ENCODE measurements at regions not wholly inside any gene's neighbourhood (a gene's known extent, or its start where the extent isn't known, plus 50 kb on each side); places are given as distances from the start of the nearest gene placed in this dataset.

DNA sequence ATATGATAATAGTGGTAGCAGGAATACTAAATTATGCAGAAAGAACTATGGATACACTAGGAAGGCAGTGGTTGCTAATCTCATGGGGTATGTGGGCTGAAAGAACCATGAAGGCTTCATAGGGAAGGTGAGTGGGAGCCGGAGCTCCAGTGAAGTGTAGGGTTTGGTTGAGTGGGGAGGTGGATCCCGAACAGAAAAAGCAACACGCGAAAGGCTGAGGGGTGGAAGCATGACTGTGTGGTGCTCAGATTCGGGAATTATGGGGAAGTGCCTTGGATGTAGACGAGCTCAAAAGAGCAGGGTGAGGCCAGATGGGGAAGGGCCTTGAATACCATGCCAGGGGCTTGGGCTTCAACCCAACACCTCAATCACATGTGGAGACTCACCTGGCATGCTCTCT lies 715.1 kb downstream of the TYW1 start:
- no peak for DNase-seq

DNA sequence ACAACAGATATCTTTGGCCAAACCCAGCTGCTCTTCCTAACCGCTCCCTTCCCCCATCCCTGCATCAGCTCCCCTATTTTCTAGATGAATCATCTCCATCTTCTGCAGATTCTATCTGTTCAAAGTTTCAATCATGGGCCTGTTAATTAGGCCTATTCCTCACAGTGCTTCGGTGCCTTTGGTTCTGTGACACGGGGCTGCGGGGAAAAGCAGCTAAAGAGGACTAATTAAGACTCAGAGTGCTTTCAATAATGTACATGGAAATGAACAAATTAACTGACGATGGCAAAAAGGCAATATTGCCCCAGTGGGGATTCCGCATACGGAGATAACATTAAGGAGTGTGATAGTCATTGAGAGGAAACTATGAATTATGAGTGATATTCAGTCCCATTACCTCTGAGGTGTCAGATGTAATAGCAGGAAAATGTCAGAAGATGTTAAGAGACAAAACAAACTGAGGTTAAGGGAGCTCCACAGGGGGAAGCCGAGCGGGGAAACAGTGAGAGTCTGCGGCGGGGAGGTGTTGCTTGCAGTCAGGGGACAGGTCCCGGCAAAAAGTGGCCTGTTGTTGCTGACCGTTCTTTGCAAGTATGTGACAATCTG lies 716.9 kb downstream of the TYW1 start:
- DNase-seq: no peak

DNA sequence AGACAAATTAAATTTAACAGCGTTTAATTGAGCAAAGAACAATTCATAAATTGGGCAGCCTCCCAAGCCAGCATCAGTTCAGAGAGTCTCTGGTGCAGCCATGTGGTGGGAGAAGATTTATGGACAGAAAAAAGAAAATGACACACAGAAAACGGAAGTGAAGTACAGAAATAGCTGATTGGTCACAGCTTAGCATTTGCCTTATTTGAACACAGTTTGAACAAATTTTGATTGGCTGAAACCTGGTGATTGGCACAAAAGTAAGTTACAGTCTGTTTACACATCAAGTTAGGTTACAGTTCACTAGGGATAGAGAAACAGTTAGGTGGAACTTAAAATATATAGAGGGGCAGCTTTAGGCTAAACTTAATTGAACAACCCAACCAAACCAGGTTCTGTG lies 720.1 kb downstream of the TYW1 start:
- no peak for DNase-seq

DNA sequence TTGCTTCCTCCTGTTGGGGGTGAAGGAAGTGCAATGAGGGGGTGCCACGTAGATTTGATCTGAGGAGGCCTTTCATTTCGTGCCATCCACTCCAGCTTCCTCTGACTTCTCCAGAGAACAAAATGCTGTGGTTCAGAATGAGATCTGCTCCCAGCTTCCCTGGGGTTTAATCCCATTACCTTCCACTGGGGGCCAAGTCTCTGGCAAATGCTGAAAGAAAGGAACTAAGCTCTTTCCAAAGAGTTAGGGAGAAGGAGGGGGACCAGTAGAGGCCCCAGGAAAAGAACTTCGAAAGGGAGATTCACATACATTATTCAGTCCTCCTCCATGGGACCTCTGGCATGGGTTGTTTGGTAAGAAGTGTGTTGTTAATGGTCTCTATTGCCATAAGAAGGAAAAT lies 727.0 kb downstream of the TYW1 start:
- no peak for DNase-seq

DNA sequence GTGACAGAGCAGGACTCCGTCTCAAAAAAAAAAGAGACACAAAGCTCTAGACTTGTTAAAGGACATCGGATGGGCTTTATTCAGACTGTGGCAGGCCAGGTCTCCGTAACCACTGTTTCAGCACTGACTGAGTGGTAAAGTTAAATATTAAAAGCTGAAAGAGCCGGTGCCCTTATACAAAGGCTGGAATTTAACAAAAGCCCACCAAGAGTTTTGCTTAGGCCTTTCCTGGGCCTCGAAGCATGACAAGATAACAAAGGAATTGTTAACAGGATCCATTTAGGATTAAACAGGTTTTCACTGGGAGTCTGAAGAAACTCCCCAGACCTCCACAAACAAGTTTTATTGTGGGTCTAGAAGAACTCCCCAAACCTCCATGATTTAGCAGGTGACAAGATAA lies 727.8 kb downstream of the TYW1 start:
- DNase-seq: no peak

DNA sequence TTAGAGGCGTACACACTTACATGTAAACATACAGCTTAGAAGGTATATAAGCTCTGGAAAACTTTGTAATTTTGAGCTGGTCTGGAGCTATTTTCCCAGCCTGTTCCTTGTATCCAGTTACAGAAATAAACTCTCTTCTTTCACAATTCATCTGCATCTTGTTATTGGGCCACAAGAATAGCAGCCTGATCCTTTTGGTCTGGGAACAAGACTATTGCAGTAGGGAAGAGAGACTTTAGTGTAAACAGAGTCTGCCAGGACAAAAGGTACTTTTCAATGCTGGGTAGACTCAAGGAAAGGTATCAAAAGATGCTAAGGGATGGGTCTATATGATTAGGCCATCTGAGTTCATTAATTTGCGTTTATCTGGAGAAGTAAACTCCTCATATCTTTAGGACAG lies 728.3 kb downstream of the TYW1 start:
- DNase-seq: no peak

DNA sequence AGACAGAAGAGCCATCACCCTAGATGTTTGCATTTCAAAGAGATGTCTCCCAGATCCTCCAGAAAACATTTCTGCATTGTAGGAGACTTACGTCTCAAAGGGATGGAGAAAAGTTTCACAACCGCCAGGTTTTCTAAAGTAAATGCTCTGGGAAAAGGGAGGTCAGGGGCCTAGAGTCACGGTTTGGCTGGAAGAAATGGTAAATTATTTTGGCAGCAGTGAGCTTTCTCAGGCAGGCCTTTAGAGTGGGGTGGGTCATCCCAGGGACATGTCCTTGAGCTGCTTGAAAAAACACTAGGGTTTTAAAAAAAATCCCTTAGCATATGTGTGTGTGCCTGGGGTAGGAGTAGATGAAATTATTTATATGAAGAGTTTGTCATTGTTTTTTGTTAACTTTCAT lies 728.8 kb downstream of the TYW1 start:
- DNase-seq: no peak

DNA sequence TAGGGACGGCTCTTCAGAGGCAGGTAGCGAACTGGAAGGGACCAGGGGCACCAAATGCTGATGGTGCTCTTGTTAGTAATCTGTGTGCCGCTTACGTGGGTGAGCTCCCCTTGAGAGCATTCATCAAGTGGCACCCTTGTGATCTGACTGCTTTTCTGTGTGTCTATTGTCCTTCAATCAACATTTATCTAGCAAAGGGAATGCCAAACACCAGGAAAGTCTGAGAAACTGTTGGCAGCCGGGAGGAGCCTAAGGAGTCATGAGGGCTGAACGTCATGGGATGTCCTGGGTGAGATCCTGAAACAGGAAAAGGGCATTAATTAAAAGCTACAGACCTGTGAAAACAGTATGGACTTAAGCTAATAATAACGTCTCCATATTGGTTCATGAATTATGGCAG lies 733.1 kb downstream of the TYW1 start:
- DNase-seq: no peak

DNA sequence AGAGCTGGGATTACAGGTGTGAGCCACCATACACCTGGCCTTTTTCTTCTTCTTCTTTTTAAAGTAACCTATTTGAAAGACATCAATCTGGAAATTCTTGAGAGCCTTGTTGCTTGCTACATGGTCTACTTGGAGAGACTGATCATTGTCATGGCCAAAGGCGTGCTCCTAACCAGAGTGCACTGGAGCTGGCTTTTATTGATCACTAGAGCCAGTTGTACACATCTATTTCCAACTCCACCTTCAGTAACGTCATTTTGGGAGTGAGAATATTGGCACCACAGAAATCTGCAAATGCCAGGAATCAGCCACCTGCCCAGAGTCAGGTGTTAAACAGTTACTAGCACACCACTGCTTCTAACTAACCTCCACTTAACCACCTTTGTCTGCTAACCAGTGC lies 735.1 kb downstream of the TYW1 start:
- DNase-seq: no peak

DNA sequence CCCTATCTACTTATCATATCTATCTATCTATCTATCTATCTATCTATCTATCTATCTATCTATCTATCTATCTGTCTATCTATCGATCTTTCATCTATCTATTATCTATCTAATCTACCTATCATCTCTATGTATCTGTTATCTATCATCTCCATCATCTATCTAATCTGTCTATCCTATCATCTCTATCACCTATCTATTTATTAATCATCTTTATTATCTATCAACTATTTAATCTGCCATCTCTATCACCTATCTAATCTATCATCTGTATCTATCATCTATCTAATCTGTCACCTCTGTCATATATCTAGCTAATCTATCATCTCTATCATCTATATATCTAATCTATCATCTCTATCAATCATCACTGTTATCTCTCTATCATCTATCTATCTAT lies 736.3 kb downstream of the TYW1 start:
- DNase-seq: no peak

DNA sequence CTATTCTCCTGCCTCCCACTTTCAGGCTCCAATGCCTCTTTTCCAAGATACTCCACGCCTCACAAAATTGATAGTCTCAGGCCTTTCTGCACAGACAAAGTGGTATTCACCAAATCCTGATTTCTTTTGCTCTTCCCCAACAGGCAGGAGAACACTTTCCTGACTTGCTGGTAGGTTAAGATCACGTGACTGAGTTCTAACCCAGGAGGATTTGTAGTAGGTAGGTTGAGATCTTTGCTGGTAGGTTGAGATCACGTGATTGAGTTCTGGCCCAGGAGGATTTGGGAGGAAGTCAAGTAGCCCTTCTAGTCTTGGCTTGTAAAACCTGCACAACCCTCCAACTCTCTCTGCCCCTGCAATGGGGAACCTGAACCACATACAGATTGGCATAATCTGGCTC lies 741.5 kb downstream of the TYW1 start:
- no peak for DNase-seq

DNA sequence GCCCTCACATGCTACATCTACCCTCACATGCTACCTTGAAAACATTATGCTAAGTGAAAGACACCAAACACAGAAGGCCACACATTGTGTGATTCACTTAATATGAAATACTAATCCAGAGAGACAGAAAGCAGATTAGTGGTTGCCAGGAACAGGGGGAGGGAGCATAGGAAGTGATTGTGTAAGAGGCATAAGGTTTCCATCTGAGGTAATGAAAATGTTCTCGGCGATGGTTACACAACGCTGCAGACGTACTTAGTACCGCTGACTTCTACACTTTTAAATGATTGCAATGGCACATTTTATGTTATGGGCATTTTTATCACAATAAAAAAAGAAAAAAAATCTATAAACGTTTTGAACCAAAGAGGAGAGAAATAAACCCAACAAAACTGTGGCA lies 742.3 kb downstream of the TYW1 start:
- DNase-seq: no peak

DNA sequence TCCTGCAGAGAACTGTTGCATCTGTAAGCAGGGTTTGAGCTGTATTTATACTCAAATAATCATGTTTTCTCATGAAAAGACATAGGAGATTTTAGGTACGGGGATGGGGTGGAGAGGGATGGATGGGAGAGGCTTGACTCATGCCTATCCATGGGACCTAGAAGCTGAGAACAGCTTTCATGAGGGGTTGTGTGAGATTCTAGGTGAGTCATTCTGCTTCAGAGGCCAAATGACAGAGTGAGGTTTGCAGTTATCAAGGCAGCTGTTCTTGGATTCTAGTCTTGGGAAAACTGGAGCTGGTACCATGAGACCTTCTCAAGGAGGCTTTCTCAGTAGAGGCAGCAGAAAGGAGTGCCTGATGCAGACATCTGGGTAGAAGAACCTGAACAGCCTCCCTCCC lies 746.9 kb downstream of the TYW1 start:
- no peak for DNase-seq

DNA sequence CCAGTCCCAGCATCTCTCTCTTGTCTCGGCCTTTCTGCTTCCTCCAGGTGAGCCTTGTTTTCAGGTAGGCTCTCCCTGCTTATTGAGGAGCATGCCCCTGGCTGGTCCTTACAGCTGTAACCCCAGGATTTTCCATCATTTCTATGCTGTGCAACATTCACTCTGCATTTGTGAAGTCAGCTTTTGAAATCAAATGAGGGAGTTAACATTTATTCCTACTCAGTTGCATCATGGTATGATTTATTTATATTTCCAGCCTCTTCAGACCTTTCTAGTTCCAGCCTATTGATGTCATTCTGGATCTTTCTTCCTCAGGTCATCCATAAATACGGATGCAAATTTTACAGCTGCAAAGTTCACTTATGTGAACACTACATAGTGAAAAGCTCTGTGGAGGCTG lies 755.6 kb downstream of the TYW1 start:
- DNase-seq: no peak

DNA sequence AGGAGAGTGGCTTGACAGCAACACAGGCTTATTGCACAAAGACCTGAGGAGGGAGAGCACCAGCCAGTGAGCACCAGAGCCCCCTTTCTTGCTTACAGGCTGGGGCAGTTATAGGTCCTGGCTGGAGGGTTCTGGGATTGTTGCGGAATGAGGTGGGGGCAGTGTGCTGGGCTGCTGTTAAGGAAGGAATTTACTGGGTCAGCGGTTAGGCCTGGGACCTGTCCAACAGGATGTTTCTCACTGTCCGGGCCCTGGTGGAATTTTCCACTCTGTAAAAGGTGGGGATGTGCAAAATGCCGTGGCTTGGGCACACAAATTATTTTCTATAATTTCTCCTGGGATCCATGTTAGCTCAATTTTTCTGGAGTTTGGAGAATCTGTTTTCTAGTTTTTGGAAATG lies 757.3 kb downstream of the TYW1 start:
- DNase-seq: no peak

DNA sequence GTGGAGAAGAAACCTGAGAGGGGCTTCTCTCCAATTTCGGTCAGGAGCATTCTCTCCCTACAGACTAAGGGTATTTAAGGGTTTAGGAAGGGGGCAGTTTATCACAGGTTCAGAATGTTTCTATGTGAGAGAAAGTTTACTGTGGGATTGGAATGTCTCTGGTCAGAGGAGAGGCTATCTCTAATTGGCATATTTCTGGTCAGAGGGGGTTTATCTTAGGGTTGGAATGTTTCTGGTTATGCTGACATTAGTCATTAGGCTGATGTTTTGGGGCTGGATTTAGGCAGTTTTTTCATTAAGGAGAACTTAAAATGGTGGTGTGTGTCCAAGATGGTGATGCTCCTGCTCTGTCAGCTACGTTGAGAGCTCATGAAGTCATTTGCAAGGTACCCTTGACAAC lies 758.0 kb downstream of the TYW1 start:
- no peak for DNase-seq

DNA sequence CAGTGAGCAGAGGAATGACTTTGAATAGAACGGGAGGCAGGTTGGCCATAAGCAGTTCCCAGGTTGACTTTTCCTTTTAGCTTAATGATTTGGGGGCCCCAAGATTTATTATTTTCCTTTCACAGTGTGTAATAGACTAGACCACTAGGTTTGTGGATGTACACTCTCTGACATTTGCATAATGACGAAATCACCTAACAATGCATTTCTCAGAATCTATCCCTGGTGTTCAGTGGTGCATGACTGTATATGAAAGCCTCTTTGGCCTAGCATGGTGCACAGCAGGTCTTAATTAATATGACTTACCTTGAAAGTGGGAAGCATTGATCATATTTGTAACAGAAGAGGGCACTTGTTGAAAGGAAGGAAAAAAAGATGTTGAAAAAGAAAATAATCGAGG lies 761.9 kb downstream of the TYW1 start:
- peak; percentile 73 for DNase-seq

DNA sequence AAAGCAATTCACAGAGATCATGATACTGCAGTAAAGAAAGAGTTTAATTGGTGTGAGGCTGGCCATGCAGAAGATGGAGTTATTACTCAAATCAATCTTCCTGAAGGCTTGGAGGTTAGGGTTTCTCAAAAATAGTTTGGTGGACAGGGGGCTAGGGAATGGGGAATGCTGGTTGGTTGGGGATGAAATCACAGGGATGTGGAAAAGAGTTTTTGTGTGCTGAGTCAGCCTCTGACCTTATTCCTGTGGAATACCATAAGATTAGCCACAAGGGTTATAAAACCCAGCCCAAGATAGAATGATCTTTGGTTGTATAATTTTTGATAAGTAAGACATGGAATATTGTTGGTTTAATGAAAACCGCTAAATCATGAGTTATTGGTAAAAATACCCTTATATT lies 764.3 kb downstream of the TYW1 start:
- DNase-seq: no peak

DNA sequence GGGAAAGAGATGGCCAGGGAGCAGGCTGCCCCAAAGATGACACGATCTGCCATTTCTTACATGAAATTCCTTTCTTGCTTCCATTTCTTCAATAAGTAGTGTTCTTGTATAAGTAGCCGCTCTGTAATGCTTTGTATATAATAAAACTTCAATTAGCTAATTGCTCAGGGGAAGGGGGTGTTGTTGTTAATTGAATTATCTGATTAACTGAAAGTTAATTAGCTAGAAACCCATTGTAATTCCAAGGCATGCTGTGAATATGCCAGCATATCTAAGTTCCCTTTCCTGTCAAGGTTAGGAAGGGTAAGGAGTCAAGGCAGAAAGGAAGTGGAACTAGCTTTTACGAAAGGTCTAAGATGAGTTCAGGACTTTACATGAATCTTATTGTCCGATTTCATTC lies 765.9 kb downstream of the TYW1 start:
- DNase-seq: no peak

DNA sequence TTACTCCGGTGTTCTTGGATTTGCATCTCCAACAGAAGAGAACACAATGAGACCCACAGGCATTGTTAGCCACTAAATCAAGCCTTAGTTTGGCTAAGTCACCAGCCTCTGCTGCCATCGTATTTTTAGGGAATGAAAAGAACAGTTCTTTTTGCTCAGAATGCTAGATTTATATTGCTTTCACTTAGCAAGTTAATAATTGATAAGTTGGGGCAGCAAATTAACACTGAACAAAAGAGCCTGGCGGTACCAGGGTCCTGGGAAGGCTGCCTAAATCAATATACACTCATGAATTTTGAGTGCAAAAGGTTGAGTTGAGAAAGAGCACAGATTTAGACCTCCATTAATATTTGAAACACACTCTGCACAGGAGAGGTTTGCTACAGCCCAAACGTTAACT lies 767.7 kb downstream of the TYW1 start:
- no peak for DNase-seq

DNA sequence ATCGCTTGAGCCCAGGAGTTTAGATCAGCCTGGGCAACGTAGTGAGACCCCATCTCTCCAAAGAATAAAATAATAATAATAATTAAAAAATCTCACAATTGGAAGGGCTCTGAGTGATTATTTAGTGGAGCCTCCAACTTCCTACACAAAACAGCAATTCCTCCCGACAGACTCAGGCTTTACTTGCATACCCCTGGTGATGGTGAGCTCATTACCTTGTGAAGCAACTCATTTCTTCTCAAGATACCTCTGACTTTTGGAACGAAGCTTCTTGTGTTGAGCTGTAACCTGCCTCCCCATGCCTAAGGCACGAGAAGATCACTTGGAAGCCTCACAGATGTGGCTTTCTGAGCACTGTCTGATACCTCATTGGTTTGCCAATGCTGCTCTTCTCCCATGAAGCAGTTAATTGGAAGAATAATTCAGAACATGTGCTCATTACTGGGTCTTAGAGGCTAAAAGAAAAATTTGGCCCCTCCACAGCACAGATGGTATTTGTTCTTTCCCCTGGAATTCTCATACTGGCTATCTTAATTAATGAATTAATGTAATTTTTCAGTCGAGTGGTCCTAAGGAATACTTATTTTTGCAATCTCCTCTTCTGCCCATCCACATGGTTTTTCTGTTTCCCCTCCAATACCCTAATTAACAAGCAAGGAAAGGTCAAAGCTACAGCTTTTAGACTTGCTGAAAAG lies 769.0 kb downstream of the TYW1 start:
- no peak for DNase-seq

DNA sequence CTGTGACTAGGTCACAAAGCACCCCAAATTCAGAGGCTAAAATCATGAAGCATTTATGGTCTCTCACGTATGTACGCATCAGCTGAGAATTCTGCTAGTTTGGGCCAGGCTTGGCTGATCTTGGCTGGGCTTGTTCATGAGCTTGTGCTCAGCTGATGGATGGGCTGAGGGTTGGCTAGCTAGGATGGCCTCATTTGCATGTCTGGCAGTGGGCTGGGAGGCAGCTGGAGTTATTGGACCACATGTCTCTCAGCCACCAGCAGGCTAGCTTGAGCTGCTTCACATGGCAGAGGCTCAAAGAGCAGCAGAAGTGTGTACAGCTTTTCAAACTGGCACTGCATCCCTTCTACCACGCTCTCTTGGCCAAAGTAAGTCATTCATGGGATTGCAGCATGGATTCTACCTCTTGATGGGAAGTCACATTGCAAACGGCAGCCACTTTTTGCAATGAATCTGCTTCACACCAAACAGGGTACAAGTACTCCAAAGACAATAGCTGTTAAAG lies 770.3 kb downstream of the TYW1 start:
- no peak for DNase-seq

DNA sequence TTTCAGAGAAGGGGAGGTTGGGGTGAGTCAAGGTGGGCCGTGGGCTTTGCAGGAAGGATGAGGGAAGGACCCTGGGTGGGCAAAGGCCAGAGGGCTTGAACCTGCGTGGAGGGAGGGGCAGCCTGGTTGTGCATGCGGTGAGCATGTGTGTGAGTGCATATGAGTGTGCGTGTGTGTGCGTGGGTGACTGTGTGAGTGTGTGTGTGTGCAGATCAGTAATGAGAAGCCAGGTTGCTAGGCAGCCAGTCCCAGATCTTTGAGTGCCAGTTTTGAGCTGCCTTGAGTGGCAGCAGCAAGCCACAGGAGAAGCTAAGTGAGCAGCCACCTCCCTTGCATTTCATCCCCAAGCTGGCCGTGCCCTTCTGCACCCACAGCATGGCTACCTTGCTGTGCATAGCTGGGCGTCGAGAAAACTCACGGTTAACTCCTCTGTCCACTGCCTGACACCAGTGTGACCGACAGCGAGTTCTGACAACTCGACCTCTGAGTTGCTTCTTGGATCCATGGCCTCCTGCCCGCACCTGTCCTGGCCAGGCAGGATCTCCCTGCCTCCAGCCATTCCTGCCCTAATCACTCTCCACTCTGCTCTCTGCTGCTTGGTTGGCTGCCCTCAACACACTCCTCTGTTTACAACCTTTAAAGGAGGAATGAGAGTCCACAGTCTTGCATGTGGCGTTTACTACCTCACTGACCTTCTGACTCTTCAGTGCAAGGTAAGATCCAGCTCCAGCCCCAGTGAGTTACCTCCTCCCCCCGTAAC lies 775.4 kb downstream of the TYW1 start:
- peak; percentile 18 for DNase-seq

DNA sequence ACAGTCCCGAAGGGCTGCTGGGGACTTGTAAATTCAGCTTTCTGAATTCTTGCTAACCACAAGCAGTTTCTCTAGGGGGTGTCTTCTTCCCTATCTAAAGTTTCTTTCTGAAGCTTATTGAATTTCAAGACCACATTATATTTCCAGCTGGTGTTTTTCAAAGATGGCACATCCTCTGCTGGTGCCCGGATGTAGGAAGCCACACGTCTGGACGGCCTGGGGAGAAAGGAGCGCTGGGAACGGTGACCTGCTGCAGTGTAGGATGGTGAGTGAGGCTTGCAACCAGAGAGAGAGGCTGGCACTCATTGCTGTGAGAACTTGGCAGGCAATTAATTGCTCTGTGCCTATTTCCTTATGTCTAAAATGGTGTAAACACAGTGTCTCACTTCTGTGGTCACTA lies 776.4 kb downstream of the TYW1 start:
- no peak for DNase-seq

Measured in NCI-H187 treated with DMSO at 0.1 percent for 48 hours (cell line).